Stimulated activated memory B cell treated with anti-CD40 and anti-IgM and Interleukin-4, amounts not matched to agents 10 μg/mL and 1 μg/mL and 100 μg/mL, for 72 hours (primary cell): ENCODE measurements at regions not wholly inside any gene's neighbourhood (a gene's known extent, or its start where the extent isn't known, plus 50 kb on each side); places are given as distances from the start of the nearest gene placed in this dataset.

Experiments used
- ATAC-seq: fragments of 150-1000 bp; cut with Tn5 transposase; 2 replicates; pipeline ENCODE4 v1.10.0; 2021
- H3K27ac Mint-ChIP-seq: one replicate; pipeline ENCODE4 v1.8.0; 2022; ENCODE audit warnings: mild to moderate bottlenecking, mixed read lengths
- H3K27me3 Mint-ChIP-seq: one replicate; pipeline ENCODE4 v1.8.0; 2022; ENCODE audit warnings: mixed read lengths
- H3K36me3 Mint-ChIP-seq: one replicate; pipeline ENCODE4 v1.8.0; 2022; ENCODE audit warnings: mixed read lengths
- H3K4me1 Mint-ChIP-seq: one replicate; pipeline ENCODE4 v1.8.0; 2022; ENCODE audit warnings: mixed read lengths
- H3K4me3 Mint-ChIP-seq: one replicate; pipeline ENCODE4 v1.8.0; 2022; ENCODE audit warnings: mild to moderate bottlenecking, moderate library complexity, mixed read lengths
- H3K9me3 Mint-ChIP-seq: one replicate; pipeline ENCODE4 v1.8.0; 2022; ENCODE audit warnings: mixed read lengths

GRCh38 chr17:12320286-12320685 lies 299.6 kb downstream of the MAP2K4 start:
- Mint-ChIP-seq H3K9me3 (no peaks in the 10 kb centered on the region), H3K4me1 (no peaks in the 10 kb centered on the region), H3K36me3 (no peaks in the 10 kb centered on the region), H3K4me3 (no peak overlapping the region), H3K27ac (no peak overlapping the region), H3K27me3 (no peaks in the 10 kb centered on the region)
- no peak for ATAC-seq

GRCh38 chr17:12328204-12328603 lies 307.5 kb downstream of the MAP2K4 start:
- no peak overlapping the region for H3K27ac Mint-ChIP-seq
- H3K4me3 Mint-ChIP-seq: no peak overlapping the region
- no peaks in the 10 kb centered on the region for H3K27me3 Mint-ChIP-seq
- H3K4me1 Mint-ChIP-seq: no peaks in the 10 kb centered on the region
- no peaks in the 10 kb centered on the region for H3K36me3 Mint-ChIP-seq
- H3K9me3 Mint-ChIP-seq: peaks cover 17% of the 10 kb centered on the region
- no peak for ATAC-seq

- ATAC-seq: no peak
- peaks cover 17% of the 10 kb centered on the region for H3K9me3 Mint-ChIP-seq
- no peak overlapping the region for H3K4me3 Mint-ChIP-seq
- no peaks in the 10 kb centered on the region for H3K27me3 Mint-ChIP-seq
- no peaks in the 10 kb centered on the region for H3K4me1 Mint-ChIP-seq
- no peaks in the 10 kb centered on the region for H3K36me3 Mint-ChIP-seq
- no peak overlapping the region for H3K27ac Mint-ChIP-seq
Observed at GRCh38 chr17:12330456-12330855, 309.8 kb downstream of the MAP2K4 start.

GRCh38 chr17:12341328-12341727 lies 320.7 kb downstream of the MAP2K4 start:
- H3K27ac Mint-ChIP-seq: no peak overlapping the region
- H3K36me3 Mint-ChIP-seq: no peaks in the 10 kb centered on the region
- no peaks in the 10 kb centered on the region for H3K9me3 Mint-ChIP-seq
- no peaks in the 10 kb centered on the region for H3K27me3 Mint-ChIP-seq
- no peak for ATAC-seq
- H3K4me3 Mint-ChIP-seq: no peak overlapping the region
- no peaks in the 10 kb centered on the region for H3K4me1 Mint-ChIP-seq

GRCh38 chr17:12342161-12342560 lies 321.5 kb downstream of the MAP2K4 start:
- H3K27ac Mint-ChIP-seq: no peak overlapping the region
- ATAC-seq: peak; percentile 20
- H3K4me3 Mint-ChIP-seq: no peak overlapping the region
- no peaks in the 10 kb centered on the region for H3K9me3 Mint-ChIP-seq
- no peaks in the 10 kb centered on the region for H3K36me3 Mint-ChIP-seq
- H3K4me1 Mint-ChIP-seq: no peaks in the 10 kb centered on the region
- H3K27me3 Mint-ChIP-seq: no peaks in the 10 kb centered on the region

- Mint-ChIP-seq H3K27me3 (no peaks in the 10 kb centered on the region), H3K4me3 (no peak overlapping the region), H3K9me3 (no peaks in the 10 kb centered on the region), H3K4me1 (no peaks in the 10 kb centered on the region), H3K27ac (no peak overlapping the region), H3K36me3 (no peaks in the 10 kb centered on the region)
- ATAC-seq: peak; percentile 60
Observed at GRCh38 chr17:12342609-12343435, 322.1 kb downstream of the MAP2K4 start.

GRCh38 chr17:12348476-12348875 lies 317.2 kb upstream of the MYOCD start:
- Mint-ChIP-seq H3K4me1 (no peaks in the 10 kb centered on the region), H3K9me3 (peaks cover 3% of the 10 kb centered on the region), H3K4me3 (no peak overlapping the region), H3K27me3 (no peaks in the 10 kb centered on the region), H3K27ac (no peak overlapping the region), H3K36me3 (no peaks in the 10 kb centered on the region)
- ATAC-seq: no peak

- Mint-ChIP-seq H3K4me1 (no peaks in the 10 kb centered on the region), H3K27ac (no peak overlapping the region), H3K36me3 (no peaks in the 10 kb centered on the region), H3K9me3 (peaks cover 3% of the 10 kb centered on the region), H3K4me3 (no peak overlapping the region), H3K27me3 (no peaks in the 10 kb centered on the region)
- ATAC-seq: no peak
Observed at GRCh38 chr17:12349297-12349696, 316.4 kb upstream of the MYOCD start.

- Mint-ChIP-seq H3K27me3 (no peaks in the 10 kb centered on the region), H3K4me3 (no peak overlapping the region), H3K27ac (no peak overlapping the region), H3K4me1 (no peaks in the 10 kb centered on the region), H3K36me3 (no peaks in the 10 kb centered on the region), H3K9me3 (peaks cover 10% of the 10 kb centered on the region)
- no peak for ATAC-seq
Observed at GRCh38 chr17:12352127-12352526, 313.6 kb upstream of the MYOCD start.

DNA sequence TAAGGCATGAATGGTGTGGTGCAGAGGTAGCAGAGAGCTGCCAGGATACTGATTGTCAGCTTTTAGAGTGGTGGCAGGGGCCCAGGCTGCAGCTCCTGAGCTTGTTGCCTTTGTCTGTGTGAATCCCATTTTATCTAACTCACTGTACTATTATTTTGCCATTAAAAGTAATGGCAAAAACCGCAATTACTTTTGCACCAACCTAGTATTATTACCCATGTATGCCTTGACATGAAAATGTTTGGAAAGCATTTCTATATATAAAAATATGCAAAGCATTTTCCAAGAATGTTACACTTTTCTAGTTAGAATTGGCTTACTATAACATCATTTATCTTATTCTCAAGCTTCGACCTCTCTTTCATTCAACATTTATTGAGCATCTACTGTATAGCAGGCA lies 308.1 kb upstream of the MYOCD start:
- Mint-ChIP-seq H3K27me3 (no peaks in the 10 kb centered on the region), H3K4me1 (no peaks in the 10 kb centered on the region), H3K9me3 (peaks cover 7% of the 10 kb centered on the region), H3K36me3 (no peaks in the 10 kb centered on the region), H3K4me3 (no peak overlapping the region), H3K27ac (no peak overlapping the region)
- ATAC-seq: no peak

DNA sequence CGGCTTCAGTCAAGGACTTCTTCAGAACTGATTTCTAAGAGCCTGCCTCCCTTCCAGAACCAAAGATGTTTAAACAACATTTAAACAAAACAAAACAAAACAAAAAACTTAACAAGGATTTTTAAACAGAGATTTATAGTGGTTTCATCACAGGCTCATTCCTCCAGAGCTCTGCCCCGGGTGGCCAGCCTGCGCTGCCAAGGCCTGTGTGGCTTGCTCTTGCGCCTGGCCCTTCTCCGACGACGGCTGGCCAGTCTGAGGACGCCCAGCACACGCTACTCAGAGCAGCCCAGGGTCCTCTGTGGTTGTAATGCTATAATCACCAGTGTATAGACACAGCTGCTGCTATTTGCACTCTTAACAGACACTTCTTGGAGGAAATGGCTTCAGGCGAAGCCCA lies 307.2 kb upstream of the MYOCD start:
- ATAC-seq: no peak
- Mint-ChIP-seq H3K4me3 (no peak overlapping the region), H3K4me1 (no peaks in the 10 kb centered on the region), H3K27ac (no peak overlapping the region), H3K27me3 (no peaks in the 10 kb centered on the region), H3K9me3 (peaks cover 11% of the 10 kb centered on the region), H3K36me3 (peaks cover 4% of the 10 kb centered on the region)

DNA sequence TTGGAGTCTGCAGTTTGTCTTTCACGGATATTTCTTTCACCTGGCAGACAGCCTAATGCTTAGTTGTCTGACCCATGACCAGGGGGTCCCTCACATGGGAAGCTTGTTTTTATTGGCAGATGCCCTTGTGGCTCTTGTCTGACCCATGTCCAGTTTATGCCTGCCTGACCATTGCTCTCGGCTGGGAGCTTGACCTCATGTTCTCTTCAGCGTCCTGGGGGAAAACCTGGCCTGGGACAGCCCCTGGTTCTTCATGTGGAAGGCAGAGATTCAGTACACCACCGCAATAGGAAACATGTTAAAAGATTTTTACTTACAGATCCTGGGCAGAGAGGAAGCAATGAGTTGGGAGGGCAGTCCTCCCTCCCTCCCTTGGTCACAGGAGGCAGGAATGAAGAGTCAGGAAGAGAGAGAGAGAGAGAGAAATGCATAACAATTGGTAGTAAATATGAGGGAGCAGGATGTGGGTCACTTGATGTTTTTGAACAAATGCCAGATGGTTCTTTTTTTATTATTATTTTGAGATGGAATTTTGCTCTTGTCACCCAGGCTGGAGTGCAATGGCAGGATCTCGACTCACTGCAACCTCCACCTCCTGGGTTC lies 302.7 kb upstream of the MYOCD start:
- no peak for ATAC-seq
- Mint-ChIP-seq H3K4me1 (no peaks in the 10 kb centered on the region), H3K27me3 (no peaks in the 10 kb centered on the region), H3K9me3 (peaks cover 8% of the 10 kb centered on the region), H3K36me3 (peaks cover 4% of the 10 kb centered on the region), H3K27ac (no peak overlapping the region), H3K4me3 (no peak overlapping the region)

- H3K36me3 Mint-ChIP-seq: peaks cover 4% of the 10 kb centered on the region
- no peak overlapping the region for H3K27ac Mint-ChIP-seq
- no peak overlapping the region for H3K4me3 Mint-ChIP-seq
- no peak for ATAC-seq
- peaks cover 11% of the 10 kb centered on the region for H3K9me3 Mint-ChIP-seq
- peaks cover 9% of the 10 kb centered on the region for H3K27me3 Mint-ChIP-seq
- no peaks in the 10 kb centered on the region for H3K4me1 Mint-ChIP-seq
Observed at GRCh38 chr17:12365805-12366204, 299.9 kb upstream of the MYOCD start.

GRCh38 chr17:12369065-12369464 lies 296.6 kb upstream of the MYOCD start:
- peaks cover 9% of the 10 kb centered on the region for H3K27me3 Mint-ChIP-seq
- no peak overlapping the region for H3K4me3 Mint-ChIP-seq
- H3K9me3 Mint-ChIP-seq: peaks cover 11% of the 10 kb centered on the region
- no peak for ATAC-seq
- no peaks in the 10 kb centered on the region for H3K4me1 Mint-ChIP-seq
- H3K36me3 Mint-ChIP-seq: no peaks in the 10 kb centered on the region
- no peak overlapping the region for H3K27ac Mint-ChIP-seq

- peaks cover 12% of the 10 kb centered on the region for H3K27me3 Mint-ChIP-seq
- H3K27ac Mint-ChIP-seq: no peak overlapping the region
- no peaks in the 10 kb centered on the region for H3K36me3 Mint-ChIP-seq
- no peak overlapping the region for H3K4me3 Mint-ChIP-seq
- H3K4me1 Mint-ChIP-seq: no peaks in the 10 kb centered on the region
- no peak for ATAC-seq
- peaks cover 7% of the 10 kb centered on the region for H3K9me3 Mint-ChIP-seq
Observed at GRCh38 chr17:12376276-12376675, 289.4 kb upstream of the MYOCD start.

DNA sequence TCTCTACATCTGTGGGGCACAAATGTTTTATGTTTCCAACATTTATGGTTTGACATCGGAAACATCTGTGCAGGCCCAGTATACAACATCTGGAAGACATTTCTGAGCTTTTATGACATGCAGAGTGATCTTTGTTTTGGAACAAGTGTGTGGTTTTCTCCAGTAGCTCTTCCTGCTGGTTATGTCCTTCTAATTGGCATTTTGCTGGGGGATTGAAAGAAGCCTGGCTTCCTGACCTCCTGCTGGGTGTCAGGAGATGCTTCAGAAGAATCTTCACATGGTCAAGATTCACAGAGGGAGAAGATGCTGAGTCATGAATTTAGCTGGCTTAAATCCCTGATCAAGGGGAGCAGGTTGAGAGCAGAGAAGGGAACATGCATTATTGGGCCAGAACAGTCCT lies 279.5 kb upstream of the MYOCD start:
- Mint-ChIP-seq H3K4me1 (no peaks in the 10 kb centered on the region), H3K9me3 (no peaks in the 10 kb centered on the region), H3K27me3 (peaks cover 7% of the 10 kb centered on the region), H3K27ac (no peak overlapping the region), H3K36me3 (no peaks in the 10 kb centered on the region), H3K4me3 (no peak overlapping the region)
- no peak for ATAC-seq
